ENCODE measurements at regions not wholly inside any gene's neighbourhood (a gene's known extent, or its start where the extent isn't known, plus 50 kb on each side); places are given as distances from the start of the nearest gene placed in this dataset.
"Not testable (repeated sequence)": the region's sequence is repeated elsewhere in the genome, so short reads cannot be mapped to it uniquely, and the experiment has no call there.

- Histone ChIP-seq H3K27me3 (no peaks in the 10 kb centered on the region), H3K9me3 (no peaks in the 10 kb centered on the region), H3K4me3 (no peak overlapping the region), H3K27ac (no peak overlapping the region), H3K4me1 (peaks cover 0 to 13% (median 0%) of the 10 kb centered on the region in 12 donors), H3K36me3 (no peaks in the 10 kb centered on the region)
- no peak for TF ChIP-seq POLR2A (IDR thresholded peaks at IDR 0.05)
- TF ChIP-seq CTCF (IDR thresholded peaks at IDR 0.05), result no peak
- ATAC-seq, result no peak
- intact Hi-C loops (cut with DNase I), result no loop called here
- no peak for DNase-seq
- WGBS, 4 donors, result 90 to 94% (median 91%) methylated on average over 13 of the region's 13 CpGs
Observed at GRCh38 chr6:118717106-118717505, 65.7 kb upstream of the CEP85L start.

- H3K4me1 ChIP-seq, result peaks cover 0 to 13% (median 0%) of the 10 kb centered on the region in 12 donors
- H3K36me3 ChIP-seq; H3K27me3 ChIP-seq; DNase-seq; intact Hi-C loops (cut with DNase I); H3K4me3 ChIP-seq; H3K9me3 ChIP-seq; ATAC-seq; H3K27ac ChIP-seq: not testable (repeated sequence)
- 94 to 98% (median 97%) methylated on average over 5 of the region's 5 CpGs for WGBS, 4 donors
Observed at GRCh38 chr6:118715907-118716306, 64.5 kb upstream of the CEP85L start.

GRCh38 chr6:118715376-118715775 is 64.0 kb upstream of the CEP85L start:
- Histone ChIP-seq H3K4me1 (peaks cover 0 to 17% (median 0%) of the 10 kb centered on the region in 12 donors), H3K36me3 (no peaks in the 10 kb centered on the region), H3K27me3 (no peaks in the 10 kb centered on the region), H3K27ac (no peak overlapping the region), H3K9me3 (no peaks in the 10 kb centered on the region), H3K4me3 (no peak overlapping the region)
- WGBS, 4 donors, result 85 to 93% (median 90%) methylated on average over 2 of the region's 2 CpGs
- no peak for DNase-seq
- no peak for ATAC-seq
- TF ChIP-seq POLR2A (IDR thresholded peaks at IDR 0.05), result no peak
- TF ChIP-seq CTCF (IDR thresholded peaks at IDR 0.05), result no peak
- intact Hi-C loops (cut with DNase I), result no loop called here

GRCh38 chr6:118714756-118715155 is 63.4 kb upstream of the CEP85L start:
- no peaks in the 10 kb centered on the region for H3K27me3 ChIP-seq
- peaks cover 0 to 19% (median 5%) of the 10 kb centered on the region in 12 donors for H3K4me1 ChIP-seq
- no peak overlapping the region for H3K4me3 ChIP-seq
- ATAC-seq, result no peak
- DNase-seq, result no peak
- intact Hi-C loops (cut with DNase I), result loop anchor here in 1 of 10 donors (5.0 kb wide), 1 partner anchor 62 kb away; the partner anchor contains the start of gene CEP85L
- TF ChIP-seq POLR2A (IDR thresholded peaks at IDR 0.05), result no peak
- no peak for TF ChIP-seq CTCF (IDR thresholded peaks at IDR 0.05)
- H3K27ac ChIP-seq, result no peak overlapping the region
- H3K36me3 ChIP-seq, result no peaks in the 10 kb centered on the region
- no peaks in the 10 kb centered on the region for H3K9me3 ChIP-seq
- 95 to 99% (median 98%) methylated on average over 3 of the region's 3 CpGs for WGBS, 4 donors

GRCh38 chr6:118712969-118713368 is 61.6 kb upstream of the CEP85L start:
- Histone ChIP-seq H3K4me1 (peaks cover 0 to 26% (median 15%) of the 10 kb centered on the region in 12 donors), H3K27ac (no peak overlapping the region), H3K4me3 (no peak overlapping the region), H3K36me3 (no peaks in the 10 kb centered on the region), H3K27me3 (no peaks in the 10 kb centered on the region), H3K9me3 (no peaks in the 10 kb centered on the region)
- 48 to 62% (median 55%) methylated on average over 3 of the region's 3 CpGs for WGBS, 4 donors
- intact Hi-C loops (cut with DNase I), result loop anchor here in 1 of 10 donors (5.0 kb wide), 1 partner anchor 61 kb away; the partner anchor contains the start of gene CEP85L
- DNase-seq (no peak), ATAC-seq (no peak)
- TF ChIP-seq POLR2A (IDR thresholded peaks at IDR 0.05) (no peak), CTCF (IDR thresholded peaks at IDR 0.05) (no peak)
